ENCODE measurements at regions not wholly inside any gene's neighbourhood (a gene's known extent, or its start where the extent isn't known, plus 50 kb on each side); places are given as distances from the start of the nearest gene placed in this dataset.
"Not testable (repeated sequence)": the region's sequence is repeated elsewhere in the genome, so short reads cannot be mapped to it uniquely, and the experiment has no call there.

- H3K36me3 Mint-ChIP-seq: no peaks in the 10 kb centered on the region
- no peaks in the 10 kb centered on the region for H3K4me1 Mint-ChIP-seq
- no peak overlapping the region for H3K27ac Mint-ChIP-seq
- DNase-seq (no peak), ATAC-seq (replicated peaks) (no peak)
- no peaks in the 10 kb centered on the region for H3K27me3 Mint-ChIP-seq
- H3K4me3 Mint-ChIP-seq: no peak overlapping the region
- H3K9me3 Mint-ChIP-seq: peaks cover 0 to 11% of the 10 kb centered on the region in 2 donors
Observed at GRCh38 chr11:87597725-87598124, 560.0 kb downstream of the TMEM135 start.

- Mint-ChIP-seq H3K27me3 (no peaks in the 10 kb centered on the region), H3K27ac (no peak overlapping the region), H3K4me3 (no peak overlapping the region), H3K4me1 (no peaks in the 10 kb centered on the region), H3K9me3 (peaks cover 5 to 15% of the 10 kb centered on the region in 2 donors), H3K36me3 (no peaks in the 10 kb centered on the region)
- DNase-seq (no peak), ATAC-seq (replicated peaks) (no peak)
Observed at GRCh38 chr11:87596176-87596575, 558.4 kb downstream of the TMEM135 start.

- peaks cover 11 to 22% of the 10 kb centered on the region in 2 donors for H3K9me3 Mint-ChIP-seq
Observed at GRCh38 chr11:87589082-87589481, 551.3 kb downstream of the TMEM135 start.

GRCh38 chr11:87585613-87586012, 547.9 kb downstream of the TMEM135 start:
- H3K9me3 Mint-ChIP-seq, H3K4me1 Mint-ChIP-seq: not testable (repeated sequence)

More at GRCh38 chr11:87589082-87589481, 551.3 kb downstream of the TMEM135 start:
- no peaks in the 10 kb centered on the region for H3K4me1 Mint-ChIP-seq
- DNase-seq (no peak), ATAC-seq (replicated peaks) (no peak)
- H3K4me3 Mint-ChIP-seq: no peak overlapping the region
- no peak overlapping the region for H3K27ac Mint-ChIP-seq
- H3K27me3 Mint-ChIP-seq: no peaks in the 10 kb centered on the region
- no peaks in the 10 kb centered on the region for H3K36me3 Mint-ChIP-seq

GRCh38 chr11:87583931-87584330, 546.2 kb downstream of the TMEM135 start:
- no peaks in the 10 kb centered on the region for H3K36me3 Mint-ChIP-seq
- no peak overlapping the region for H3K27ac Mint-ChIP-seq
- H3K4me3 Mint-ChIP-seq: no peak overlapping the region
- no peak for ATAC-seq (replicated peaks)
- peaks cover 0 to 4% of the 10 kb centered on the region in 2 donors for H3K9me3 Mint-ChIP-seq
- no peaks in the 10 kb centered on the region for H3K4me1 Mint-ChIP-seq
- no peaks in the 10 kb centered on the region for H3K27me3 Mint-ChIP-seq
- no peak for DNase-seq

More at GRCh38 chr11:87585613-87586012, 547.9 kb downstream of the TMEM135 start:
- not testable (repeated sequence) for H3K4me3 Mint-ChIP-seq; ATAC-seq (replicated peaks); H3K27me3 Mint-ChIP-seq; H3K27ac Mint-ChIP-seq; DNase-seq; H3K36me3 Mint-ChIP-seq

- no peaks in the 10 kb centered on the region for H3K9me3 Mint-ChIP-seq
- DNase-seq (no peak), ATAC-seq (replicated peaks) (no peak)
- no peaks in the 10 kb centered on the region for H3K4me1 Mint-ChIP-seq
- H3K36me3 Mint-ChIP-seq: no peaks in the 10 kb centered on the region
- H3K27ac Mint-ChIP-seq: no peak overlapping the region
- no peak overlapping the region for H3K4me3 Mint-ChIP-seq
- no peaks in the 10 kb centered on the region for H3K27me3 Mint-ChIP-seq
Observed at GRCh38 chr11:87575088-87575487, 537.4 kb downstream of the TMEM135 start.

GRCh38 chr11:87574193-87574592, 536.5 kb downstream of the TMEM135 start:
- no peak for DNase-seq
- ATAC-seq (replicated peaks): no peak
- Mint-ChIP-seq H3K36me3 (no peaks in the 10 kb centered on the region), H3K4me1 (no peaks in the 10 kb centered on the region), H3K27ac (no peak overlapping the region), H3K27me3 (no peaks in the 10 kb centered on the region), H3K4me3 (no peak overlapping the region), H3K9me3 (peaks cover 0 to 2% of the 10 kb centered on the region in 2 donors)

GRCh38 chr11:87573708-87574107, 536.0 kb downstream of the TMEM135 start:
- Mint-ChIP-seq H3K27me3 (no peaks in the 10 kb centered on the region), H3K4me3 (no peak overlapping the region), H3K36me3 (no peaks in the 10 kb centered on the region), H3K4me1 (no peaks in the 10 kb centered on the region), H3K27ac (no peak overlapping the region), H3K9me3 (peaks cover 0 to 2% of the 10 kb centered on the region in 2 donors)
- ATAC-seq (replicated peaks): no peak
- DNase-seq: no peak

- Mint-ChIP-seq H3K4me1 (no peaks in the 10 kb centered on the region), H3K9me3 (peaks cover 0 to 2% of the 10 kb centered on the region in 2 donors), H3K36me3 (no peaks in the 10 kb centered on the region), H3K27ac (no peak overlapping the region), H3K27me3 (no peaks in the 10 kb centered on the region), H3K4me3 (no peak overlapping the region)
- DNase-seq: no peak
- ATAC-seq (replicated peaks): no peak
Observed at GRCh38 chr11:87572881-87573280, 535.1 kb downstream of the TMEM135 start.

- Mint-ChIP-seq H3K27me3 (no peaks in the 10 kb centered on the region), H3K9me3 (peaks cover 9% of the 10 kb centered on the region in 2 donors), H3K4me3 (no peak overlapping the region), H3K27ac (no peak overlapping the region), H3K36me3 (no peaks in the 10 kb centered on the region), H3K4me1 (no peaks in the 10 kb centered on the region)
- DNase-seq (no peak), ATAC-seq (replicated peaks) (no peak)
Observed at GRCh38 chr11:87560352-87560751, 522.6 kb downstream of the TMEM135 start.

GRCh38 chr11:87559852-87560251, 522.1 kb downstream of the TMEM135 start:
- not testable (repeated sequence) for H3K27ac Mint-ChIP-seq; H3K27me3 Mint-ChIP-seq; H3K4me3 Mint-ChIP-seq; ATAC-seq (replicated peaks); H3K4me1 Mint-ChIP-seq; H3K36me3 Mint-ChIP-seq; DNase-seq
- H3K9me3 Mint-ChIP-seq: peaks cover 11 to 13% of the 10 kb centered on the region in 2 donors

- Mint-ChIP-seq H3K4me3 (no peak overlapping the region), H3K27me3 (no peaks in the 10 kb centered on the region), H3K9me3 (peaks cover 13 to 19% of the 10 kb centered on the region in 2 donors), H3K36me3 (no peaks in the 10 kb centered on the region), H3K27ac (no peak overlapping the region), H3K4me1 (no peaks in the 10 kb centered on the region)
- no peak for ATAC-seq (replicated peaks)
- no peak for DNase-seq
Observed at GRCh38 chr11:87555101-87555500, 517.4 kb downstream of the TMEM135 start.

GRCh38 chr11:87548797-87549196, 511.1 kb downstream of the TMEM135 start:
- Mint-ChIP-seq H3K27me3 (no peaks in the 10 kb centered on the region), H3K27ac (no peak overlapping the region), H3K4me1 (no peaks in the 10 kb centered on the region), H3K9me3 (peaks cover 26 to 31% of the 10 kb centered on the region in 2 donors), H3K4me3 (no peak overlapping the region), H3K36me3 (no peaks in the 10 kb centered on the region)
- DNase-seq (no peak), ATAC-seq (replicated peaks) (no peak)

GRCh38 chr11:87545858-87546257, 508.1 kb downstream of the TMEM135 start:
- H3K9me3 Mint-ChIP-seq: peaks cover 38 to 44% of the 10 kb centered on the region in 2 donors
- ATAC-seq (replicated peaks) (no peak), DNase-seq (no peak)
- H3K36me3 Mint-ChIP-seq: no peaks in the 10 kb centered on the region
- H3K27ac Mint-ChIP-seq: no peak overlapping the region
- no peaks in the 10 kb centered on the region for H3K27me3 Mint-ChIP-seq
- no peaks in the 10 kb centered on the region for H3K4me1 Mint-ChIP-seq
- H3K4me3 Mint-ChIP-seq: no peak overlapping the region

GRCh38 chr11:87539596-87539995, 501.9 kb downstream of the TMEM135 start:
- no peaks in the 10 kb centered on the region for H3K4me1 Mint-ChIP-seq

GRCh38 chr11:87536565-87536964, 498.8 kb downstream of the TMEM135 start:
- H3K36me3 Mint-ChIP-seq: no peaks in the 10 kb centered on the region
- no peaks in the 10 kb centered on the region for H3K27me3 Mint-ChIP-seq
- H3K4me3 Mint-ChIP-seq: no peak overlapping the region
- no peak for DNase-seq
- peaks cover 1 to 6% of the 10 kb centered on the region in 2 donors for H3K9me3 Mint-ChIP-seq
- H3K27ac Mint-ChIP-seq: no peak overlapping the region
- H3K4me1 Mint-ChIP-seq: no peaks in the 10 kb centered on the region
- ATAC-seq (replicated peaks): no peak

More at GRCh38 chr11:87539596-87539995, 501.9 kb downstream of the TMEM135 start:
- no peak for ATAC-seq (replicated peaks)
- no peak for DNase-seq
- Mint-ChIP-seq H3K27ac (no peak overlapping the region), H3K36me3 (no peaks in the 10 kb centered on the region), H3K9me3 (peaks cover 19 to 24% of the 10 kb centered on the region in 2 donors), H3K27me3 (no peaks in the 10 kb centered on the region), H3K4me3 (no peak overlapping the region)

Measured in stimulated activated naive B cell treated with anti-CD40 and anti-IgM and Interleukin-4, amounts not matched to agents 10 μg/mL and 1 μg/mL and 100 μg/mL, for 72 hours (primary cell).